ENCODE measurements at regions not wholly inside any gene's neighbourhood (a gene's known extent, or its start where the extent isn't known, plus 50 kb on each side); places are given as distances from the start of the nearest gene placed in this dataset.

- Histone ChIP-seq H3K27ac (ENCODE audit: low read length) (no peak overlapping the region), H3K4me1 (ENCODE audit: control insufficient read depth, insufficient read depth, low read length) (no peaks in the 10 kb centered on the region), H3K4me3 (ENCODE audit: low read length) (no peak overlapping the region), H3K27me3 (ENCODE audit: control insufficient read depth, insufficient read depth, low read length) (no peaks in the 10 kb centered on the region), H3K9me3 (ENCODE audit: control insufficient read depth, insufficient read depth, low read length) (no peaks in the 10 kb centered on the region), H3K36me3 (ENCODE audit: control insufficient read depth, insufficient read depth, low read length) (no peaks in the 10 kb centered on the region)
- WGBS (ENCODE audit: insufficient coverage), result 100% methylated on average over 1 of the region's 2 CpGs
- no peaks in the 10 kb centered on the region for H3K27me3 Mint-ChIP-seq (ENCODE audit: low read depth in 2 of 2)
- DNase-seq (no peak), ATAC-seq (no peak)
- intact Hi-C loops (cut with micrococcal nuclease), result no loop called here
- no peaks in the 10 kb centered on the region for H3K4me1 Mint-ChIP-seq
- TF ChIP-seq CTCF (IDR thresholded peaks at IDR 0.05), result no peak
- H3K9me3 Mint-ChIP-seq, result peaks cover 7 to 28% of the 10 kb centered on the region in 2 donors
- H3K27ac Mint-ChIP-seq, result no peak overlapping the region
- no peak overlapping the region for H3K4me3 Mint-ChIP-seq
- H3K36me3 Mint-ChIP-seq, result no peaks in the 10 kb centered on the region
These were observed 1267.6 kb upstream of the PIK3C3 start for GRCh38 chr18:40687399-40687798.

- H3K27me3 ChIP-seq (ENCODE audit: control insufficient read depth, insufficient read depth, low read length), result no peaks in the 10 kb centered on the region
- H3K4me1 ChIP-seq (ENCODE audit: control insufficient read depth, insufficient read depth, low read length), result no peaks in the 10 kb centered on the region
- H3K27ac ChIP-seq (ENCODE audit: low read length), result no peak overlapping the region
- intact Hi-C loops (cut with micrococcal nuclease), result no loop called here
- 0% methylated on average over 3 of the region's 3 CpGs for WGBS (ENCODE audit: insufficient coverage)
- Mint-ChIP-seq H3K4me1 (no peaks in the 10 kb centered on the region), H3K27me3 (ENCODE audit: low read depth in 2 of 2) (no peaks in the 10 kb centered on the region), H3K9me3 (peaks cover 7 to 31% of the 10 kb centered on the region in 2 donors), H3K27ac (no peak overlapping the region), H3K4me3 (no peak overlapping the region), H3K36me3 (no peaks in the 10 kb centered on the region)
- no peak for TF ChIP-seq CTCF (IDR thresholded peaks at IDR 0.05)
- no peak for ATAC-seq
- no peak for DNase-seq
- no peaks in the 10 kb centered on the region for H3K9me3 ChIP-seq (ENCODE audit: control insufficient read depth, insufficient read depth, low read length)
- no peak overlapping the region for H3K4me3 ChIP-seq (ENCODE audit: low read length)
- no peaks in the 10 kb centered on the region for H3K36me3 ChIP-seq (ENCODE audit: control insufficient read depth, insufficient read depth, low read length)
These were observed 1268.2 kb upstream of the PIK3C3 start for GRCh38 chr18:40686836-40687235.

GRCh38 chr18:40685219-40685618, 1269.8 kb upstream of the PIK3C3 start:
- H3K27me3 Mint-ChIP-seq (ENCODE audit: low read depth in 2 of 2), result no peaks in the 10 kb centered on the region
- no peak overlapping the region for H3K27ac Mint-ChIP-seq
- H3K4me3 ChIP-seq (ENCODE audit: low read length), result no peak overlapping the region
- peaks cover 7 to 35% of the 10 kb centered on the region in 2 donors for H3K9me3 Mint-ChIP-seq
- H3K36me3 Mint-ChIP-seq, result no peaks in the 10 kb centered on the region
- no peak for TF ChIP-seq CTCF (IDR thresholded peaks at IDR 0.05)
- intact Hi-C loops (cut with micrococcal nuclease), result no loop called here
- WGBS (ENCODE audit: insufficient coverage), result 54% methylated on average over 2 of the region's 2 CpGs
- H3K4me3 Mint-ChIP-seq, result no peak overlapping the region
- ATAC-seq (no peak), DNase-seq (no peak)
- H3K4me1 ChIP-seq (ENCODE audit: control insufficient read depth, insufficient read depth, low read length), result no peaks in the 10 kb centered on the region
- H3K27me3 ChIP-seq (ENCODE audit: control insufficient read depth, insufficient read depth, low read length), result no peaks in the 10 kb centered on the region
- H3K27ac ChIP-seq (ENCODE audit: low read length), result no peak overlapping the region
- no peaks in the 10 kb centered on the region for H3K36me3 ChIP-seq (ENCODE audit: control insufficient read depth, insufficient read depth, low read length)
- H3K4me1 Mint-ChIP-seq, result no peaks in the 10 kb centered on the region
- H3K9me3 ChIP-seq (ENCODE audit: control insufficient read depth, insufficient read depth, low read length), result no peaks in the 10 kb centered on the region

- H3K36me3 Mint-ChIP-seq, result no peaks in the 10 kb centered on the region
- H3K9me3 ChIP-seq (ENCODE audit: control insufficient read depth, insufficient read depth, low read length), result no peaks in the 10 kb centered on the region
- no peaks in the 10 kb centered on the region for H3K4me1 ChIP-seq (ENCODE audit: control insufficient read depth, insufficient read depth, low read length)
- no peaks in the 10 kb centered on the region for H3K27me3 Mint-ChIP-seq (ENCODE audit: low read depth in 2 of 2)
- intact Hi-C loops (cut with micrococcal nuclease), result no loop called here
- H3K27me3 ChIP-seq (ENCODE audit: control insufficient read depth, insufficient read depth, low read length), result no peaks in the 10 kb centered on the region
- no peak for TF ChIP-seq CTCF (IDR thresholded peaks at IDR 0.05)
- ATAC-seq, result no peak
- H3K36me3 ChIP-seq (ENCODE audit: control insufficient read depth, insufficient read depth, low read length), result no peaks in the 10 kb centered on the region
- WGBS (ENCODE audit: insufficient coverage), result no CpG with 5 or more reads among the region's 2 CpGs
- H3K4me3 ChIP-seq (ENCODE audit: low read length), result no peak overlapping the region
- H3K9me3 Mint-ChIP-seq, result peaks cover 0 to 12% of the 10 kb centered on the region in 2 donors
- no peak overlapping the region for H3K27ac Mint-ChIP-seq
- H3K27ac ChIP-seq (ENCODE audit: low read length), result no peak overlapping the region
- no peak overlapping the region for H3K4me3 Mint-ChIP-seq
- DNase-seq, result no peak
- H3K4me1 Mint-ChIP-seq, result no peaks in the 10 kb centered on the region
These were observed 1276.7 kb upstream of the PIK3C3 start for GRCh38 chr18:40678318-40678717.
